GM12878 (cell line): ENCODE measurements at regions not wholly inside any gene's neighbourhood (a gene's known extent, or its start where the extent isn't known, plus 50 kb on each side); places are given as distances from the start of the nearest gene placed in this dataset.

Experiments used
- ATAC-seq: fragments of 200-7000 bp; cut with Tn5 transposase; 3 replicates; pipeline ENCODE4 v1.9.1; 2020; ENCODE audit warnings: mild to moderate bottlenecking, moderate library complexity
- BruUV-seq: library from RNA; stranded (reverse); fragments of 400-500 nt; replicated peaks from 2 replicates; lab custom pipeline; 2021; lab: Mats Ljungman, UMichigan
- CTCF ChIA-PET: fragments of 300-600 bp; sonication (Branson Sonifier 250); formaldehyde crosslinking; extraction: SDS; loops from one replicate; lab custom pipeline; 2021; ENCODE audit warnings: inconsistent platforms; lab: Yijun Ruan, JAX
- POLR2A ChIA-PET: fragments of 350-600 bp; formaldehyde crosslinking; extraction: SDS; loops from one replicate; lab custom pipeline; 2021; ENCODE audit warnings: inconsistent platforms; lab: Charles Lee
- RAD21 ChIA-PET: fragments of 300-600 bp; sonication (Branson Sonifier 250); formaldehyde crosslinking; loops from one replicate; lab custom pipeline; 2023; ENCODE audit warnings: antibody characterized with exemption; ENCODE audit not compliant: unreplicated experiment; lab: Charles Lee
- SMC1A ChIA-PET: fragments of 300-600 bp; sonication (Branson Sonifier 250); formaldehyde crosslinking; loops from one replicate; lab custom pipeline; 2023; ENCODE audit not compliant: unreplicated experiment, uncharacterized antibody; lab: Charles Lee
- DNase-seq: peaks from one replicate; pipeline ENCODE4 v3.0.0-alpha.2; 2011; ENCODE audit warnings: low read depth, low spot score
- FAIRE-seq: peaks from 3 replicates; lab custom pipeline; 2011; peaks lifted over from hg19 to GRCh38; lab: Jason Lieb, UNC
- H2AFZ ChIP-seq: 2 replicates; pipeline ENCODE4 v1.6.0; 2011; ENCODE audit warnings: low read depth, low read length, control low read depth; ENCODE audit not compliant: control insufficient read depth
- H3K27ac ChIP-seq: 2 replicates; pipeline ENCODE4 v1.5.1; 2011; ENCODE audit warnings: control low read depth; ENCODE audit not compliant: control insufficient read depth, insufficient read depth
- H3K27me3 ChIP-seq, 2 experiments: replicated peaks in 1 of 2; 2 replicates each; pipeline versions ENCODE4 v1.6.0 to v1.6.1; 2011; ENCODE audit warnings: low read length in 1 of 2; ENCODE audit not compliant: control insufficient read depth in 2 of 2, insufficient read depth in 2 of 2
- H3K36me3 ChIP-seq, 2 experiments: 2 replicates each; pipeline ENCODE4 v1.5.1; 2011; ENCODE audit warnings: low read length in 1 of 2; ENCODE audit not compliant: control insufficient read depth in 2 of 2, insufficient read depth in 2 of 2
- H3K4me1 ChIP-seq: 2 replicates; pipeline ENCODE4 v1.6.1; 2011; ENCODE audit warnings: mild to moderate bottlenecking, low read length, moderate library complexity, mixed read lengths; ENCODE audit not compliant: control insufficient read depth, insufficient read depth
- H3K4me2 ChIP-seq: 2 replicates; pipeline ENCODE4 v1.6.0; 2011; ENCODE audit warnings: control low read depth; ENCODE audit not compliant: control insufficient read depth, insufficient read depth
- H3K4me3 ChIP-seq: fragments of 200-600 bp; sonication (generic); 2 replicates; pipeline ENCODE4 v1.5.1; 2016
- H3K79me2 ChIP-seq: 2 replicates; pipeline ENCODE4 v1.6.0; 2011; ENCODE audit warnings: low read length; ENCODE audit not compliant: control insufficient read depth, insufficient read depth
- H3K9ac ChIP-seq: 2 replicates; pipeline ENCODE4 v1.8.0; 2011; ENCODE audit warnings: low read length, control low read depth, mixed read lengths; ENCODE audit not compliant: control insufficient read depth, insufficient read depth
- H3K9me3 ChIP-seq: replicated peaks from 3 replicates; pipeline ENCODE4 v1.5.1; 2011; ENCODE audit warnings: mild to moderate bottlenecking, low read length; ENCODE audit not compliant: control insufficient read depth, insufficient read depth
- H4K20me1 ChIP-seq: 2 replicates; pipeline ENCODE4 v1.6.0; 2011; ENCODE audit not compliant: control insufficient read depth, insufficient read depth
- BHLHE40 ChIP-seq, 2 experiments: fragments of 450-650 bp in 1 of 2; IDR thresholded peaks; 2 replicates each; pipeline ENCODE4 v1.6.1; 2011 to 2017; ENCODE audit warnings: low read depth in 2 of 2, borderline replicate concordance in 1 of 2, improper control_type of control experiment in 1 of 2, low read length in 1 of 2, mild to moderate bottlenecking in 1 of 2
- CBFB ChIP-seq: IDR thresholded peaks from 2 replicates; pipeline ENCODE4 v1.6.1; 2016; ENCODE audit warnings: antibody characterized with exemption, low read depth
- GABPA ChIP-seq: IDR thresholded peaks from 2 replicates; pipeline ENCODE4 v1.6.1; 2014; ENCODE audit warnings: antibody characterized with exemption, low read depth, mild to moderate bottlenecking, inconsistent platforms
- NR2C2 ChIP-seq: IDR thresholded peaks from 2 replicates; pipeline ENCODE4 v1.6.1; 2011; ENCODE audit warnings: borderline replicate concordance, low read depth; ENCODE audit not compliant: control insufficient read depth, insufficient read length
- POLR2AphosphoS2 ChIP-seq: IDR thresholded peaks from 2 replicates; pipeline ENCODE4 v1.6.1; 2011; ENCODE audit warnings: low read depth, mild to moderate bottlenecking, low read length, improper control_type of control experiment, moderate library complexity
- RBBP5 ChIP-seq: fragments of 200-600 bp; sonication (generic); conservative IDR thresholded peaks from 2 replicates; pipeline ENCODE4 v1.6.1; 2016
- TCF3 ChIP-seq: IDR thresholded peaks from 2 replicates; pipeline ENCODE4 v1.6.1; 2012; ENCODE audit warnings: low read depth, mild to moderate bottlenecking, low read length, borderline replicate concordance; ENCODE audit not compliant: insufficient read depth
- ZZZ3 ChIP-seq: IDR thresholded peaks from 2 replicates; pipeline ENCODE4 v1.6.1; 2011; ENCODE audit warnings: low read depth; ENCODE audit not compliant: control insufficient read depth, insufficient read length
- WGBS: methylation state at CpG from one replicate; pipeline ENCODE4 v1.1.6; 2016; ENCODE audit warnings: low lambda C conversion rate; ENCODE audit not compliant: insufficient replicate concordance, insufficient coverage; ENCODE audit errors: missing lambda C conversion rate; 5-methylcytosine and 5-hydroxymethylcytosine counted together
- in situ Hi-C: fragments of 300-500 bp; cut with MboI; formaldehyde crosslinking; loops from 9 replicates; pipeline ENCODE4 v1.14.3; 2018; ENCODE audit warnings: mixed read lengths
- intact Hi-C: fragments of 100-400 bp; cut with micrococcal nuclease; formaldehyde crosslinking; loops from one replicate; pipeline ENCODE4 v1.14.2; 2022; ENCODE audit not compliant: unreplicated experiment

DNA sequence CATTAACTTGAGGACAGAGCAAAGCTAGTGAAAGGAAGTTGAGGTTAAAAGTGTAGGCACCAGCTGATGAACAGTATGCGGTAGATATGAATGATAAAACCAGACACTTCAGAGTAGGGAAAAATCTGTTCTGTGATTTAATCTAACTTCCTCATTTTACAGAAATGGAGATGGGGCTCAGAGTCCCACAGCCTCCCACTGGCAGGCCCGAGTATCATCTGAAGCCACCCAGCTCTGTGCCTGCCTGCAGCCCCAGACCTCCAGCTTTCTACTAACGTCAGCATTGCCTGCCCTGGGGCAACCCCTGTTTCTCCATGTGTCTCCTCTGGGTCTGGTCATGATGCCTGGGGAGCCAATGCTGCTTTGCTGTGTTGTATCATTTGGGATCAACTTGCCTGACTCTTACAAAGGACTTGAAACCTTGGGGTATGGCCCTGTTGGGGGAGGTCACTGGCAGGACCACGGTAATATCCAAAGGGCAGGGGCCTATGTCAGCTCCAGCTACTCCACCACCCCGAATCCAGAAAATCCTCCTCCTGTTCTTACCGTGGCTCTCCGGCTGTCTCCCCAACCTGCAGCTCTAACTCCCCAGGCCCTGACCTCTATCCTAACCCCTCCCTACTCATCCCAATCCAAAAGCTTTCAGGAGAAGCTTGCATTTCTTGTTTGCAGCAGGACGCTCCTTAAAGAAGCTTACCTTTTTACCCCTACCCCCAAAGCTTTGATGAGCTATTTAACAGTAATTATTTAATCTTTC lies 56.2 kb upstream of the NPY start (continued):
- TF ChIP-seq TCF3 (no peak), NR2C2 (no peak), CBFB (no peak)

GRCh38 chr7:24229481-24230226 lies 54.3 kb upstream of the NPY start:
- no TSS peak for BruUV-seq
- POLR2A ChIA-PET: no interaction called here
- FAIRE-seq: no peak

GRCh38 chr7:24231493-24231892 lies 52.5 kb upstream of the NPY start:
- H3K9ac ChIP-seq: no peak overlapping the region
- TF ChIP-seq GABPA (no peak), POLR2AphosphoS2 (no peak), ZZZ3 (no peak)
- no peaks in the 10 kb centered on the region for H3K79me2 ChIP-seq
- in situ Hi-C loops (no loop called here), intact Hi-C loops (no loop called here)
- no peak overlapping the region for H3K4me3 ChIP-seq
- H3K36me3 ChIP-seq: no peaks in the 10 kb centered on the region
- ChIA-PET POLR2A (no interaction called here), RAD21 (no interaction called here), SMC1A (no interaction called here), CTCF (no interaction called here)
- DNase-seq (no peak), ATAC-seq (no peak), FAIRE-seq (no peak)
- peaks cover 9% of the 10 kb centered on the region for H3K4me1 ChIP-seq
- H3K27ac ChIP-seq: no peak overlapping the region
- no peaks in the 10 kb centered on the region for H3K9me3 ChIP-seq
- no TSS peak for BruUV-seq
- H3K27me3 ChIP-seq: no peaks in the 10 kb centered on the region
- no peaks in the 10 kb centered on the region for H4K20me1 ChIP-seq
- H2AFZ ChIP-seq: no peak overlapping the region
- no peak overlapping the region for H3K4me2 ChIP-seq

More at GRCh38 chr7:24229481-24230226, 54.3 kb upstream of the NPY start:
- H3K4me2 ChIP-seq: no peak overlapping the region
- intact Hi-C loops: no loop called here
- H3K4me1 ChIP-seq: peaks cover 9% of the 10 kb centered on the region
- ChIA-PET SMC1A (interaction anchor here (1.5 kb wide), 1 partner anchor 128 kb away, joined by 4 read pairs; no protein-coding TSS in a partner anchor), CTCF (interaction anchor here (1.3 kb wide), 1 partner anchor 30 kb away, joined by 4 read pairs; no protein-coding TSS in a partner anchor), RAD21 (no interaction called here)
- no peak overlapping the region for H3K9ac ChIP-seq
- no peaks in the 10 kb centered on the region for H3K27me3 ChIP-seq
- no peak overlapping the region for H2AFZ ChIP-seq
- in situ Hi-C loops: no loop called here
- no peaks in the 10 kb centered on the region for H3K36me3 ChIP-seq
- ATAC-seq (no peak), DNase-seq (no peak)
- no peaks in the 10 kb centered on the region for H3K9me3 ChIP-seq
- no peak overlapping the region for H3K4me3 ChIP-seq
- H3K79me2 ChIP-seq: no peaks in the 10 kb centered on the region
- no peak overlapping the region for H3K27ac ChIP-seq
- TF ChIP-seq BHLHE40 (IDR thresholded peaks at IDR 0.05; ENCODE audit: borderline replicate concordance in 1 of 2, low read depth in 2 of 2, low read length in 1 of 2): no peak
- no peak for TF ChIP-seq RBBP5
- no peaks in the 10 kb centered on the region for H4K20me1 ChIP-seq
- WGBS: 51% methylated on average over 9 of the region's 9 CpGs
